Left kidney (tissue), 1 donor: ENCODE measurements at regions not wholly inside any gene's neighbourhood (a gene's known extent, or its start where the extent isn't known, plus 50 kb on each side); places are given as distances from the start of the nearest gene placed in this dataset.
"Not testable (repeated sequence)": the region's sequence is repeated elsewhere in the genome, so short reads cannot be mapped to it uniquely, and the experiment has no call there.

Source experiments
- DNase-seq: peaks from one replicate; pipeline ENCODE4 v3.0.0-alpha.2; 2013

DNA sequence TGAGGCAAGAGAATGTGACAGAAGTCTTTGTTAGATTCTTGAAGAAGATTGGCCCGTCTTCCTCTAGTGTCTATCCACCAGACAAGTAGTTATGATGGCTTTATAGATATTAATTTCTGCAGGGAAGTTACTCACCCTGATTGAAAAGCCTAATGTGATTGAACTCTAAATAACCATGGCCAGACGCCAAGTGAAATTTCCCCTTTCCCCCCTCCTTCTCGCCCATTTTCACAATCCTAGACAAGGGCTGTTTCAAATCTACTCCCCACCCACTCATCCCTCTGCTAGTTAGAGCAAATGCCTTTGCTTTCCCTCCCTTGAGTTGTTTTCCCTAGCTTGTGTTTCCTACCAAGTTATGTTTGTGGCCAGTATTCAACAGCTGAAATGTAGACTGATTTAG lies 182.5 kb downstream of the TMEM167A start:
- no peak for DNase-seq

DNA sequence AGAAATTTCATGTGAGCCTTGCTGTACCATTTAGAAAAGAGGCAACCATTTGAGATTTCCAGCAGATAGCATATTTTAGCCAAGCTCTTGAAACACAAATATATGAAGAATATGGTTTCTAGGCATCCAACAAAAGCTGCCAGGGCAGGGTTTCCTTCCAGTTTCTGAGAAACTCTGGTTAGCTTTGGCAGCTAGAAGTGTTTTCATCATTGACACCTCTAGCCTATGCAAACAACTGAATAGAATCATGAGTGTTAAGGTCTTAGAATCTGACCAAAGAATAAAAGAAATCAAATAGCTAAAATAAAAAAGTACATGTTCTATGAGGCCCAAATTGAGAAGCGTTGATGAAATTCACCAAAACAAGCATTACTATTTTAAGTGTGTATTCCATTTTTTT lies 188.1 kb downstream of the TMEM167A start:
- no peak for DNase-seq

DNA sequence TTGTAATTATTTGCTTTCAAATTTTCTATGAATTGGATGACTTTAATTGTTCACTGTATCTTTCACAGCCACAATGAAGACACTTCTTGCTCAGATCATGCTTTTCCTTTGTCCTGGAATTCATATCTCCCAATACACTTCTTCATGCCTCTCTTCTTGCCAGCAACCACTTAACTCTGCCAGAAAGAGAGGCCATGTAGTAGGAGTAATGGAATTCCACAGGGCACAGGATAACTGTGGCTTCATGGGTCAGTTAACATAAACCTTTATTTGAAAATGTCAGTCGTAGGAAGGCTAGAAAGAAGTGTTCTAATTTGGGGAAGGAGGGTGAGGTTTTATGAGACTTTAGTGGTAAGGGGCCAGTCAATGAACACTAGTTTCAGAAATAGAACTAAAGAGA lies 190.3 kb downstream of the TMEM167A start:
- DNase-seq, result no peak

DNA sequence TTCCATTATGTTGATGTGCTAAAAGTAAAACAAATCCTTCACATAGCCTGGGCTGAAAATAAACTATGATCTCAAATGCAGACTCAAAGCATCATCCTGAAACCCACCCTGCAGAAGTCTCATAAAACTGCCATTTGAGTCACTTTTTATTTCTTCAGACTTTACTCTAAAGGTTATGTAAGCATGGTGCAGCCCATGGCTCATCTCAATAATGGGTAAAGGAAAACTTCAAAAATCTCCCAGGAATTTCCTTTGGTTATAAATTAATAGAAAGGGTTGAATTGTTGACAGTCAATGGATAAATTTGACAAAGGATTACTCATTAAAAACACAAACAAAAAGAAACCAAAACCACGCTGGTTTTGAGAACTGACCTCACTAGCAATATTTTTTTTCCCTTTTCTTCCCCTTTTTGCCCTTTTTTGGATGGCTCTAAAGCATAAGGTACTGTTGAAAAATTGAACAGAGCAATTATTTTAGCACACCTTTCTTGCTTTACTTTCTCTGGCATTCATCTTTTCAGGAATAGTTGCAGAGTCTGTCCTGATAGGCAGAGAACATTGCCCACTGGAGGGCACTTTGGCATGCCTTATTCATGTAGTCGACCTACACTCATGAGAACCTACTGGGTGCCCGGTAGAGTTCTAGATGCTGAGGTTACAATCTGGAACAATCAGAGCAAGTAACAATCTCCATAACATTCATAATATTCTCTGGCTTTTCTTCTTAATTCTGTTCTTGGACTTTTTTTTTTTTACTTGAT lies 191.4 kb downstream of the TMEM167A start:
- peak; percentile 60 for DNase-seq

DNA sequence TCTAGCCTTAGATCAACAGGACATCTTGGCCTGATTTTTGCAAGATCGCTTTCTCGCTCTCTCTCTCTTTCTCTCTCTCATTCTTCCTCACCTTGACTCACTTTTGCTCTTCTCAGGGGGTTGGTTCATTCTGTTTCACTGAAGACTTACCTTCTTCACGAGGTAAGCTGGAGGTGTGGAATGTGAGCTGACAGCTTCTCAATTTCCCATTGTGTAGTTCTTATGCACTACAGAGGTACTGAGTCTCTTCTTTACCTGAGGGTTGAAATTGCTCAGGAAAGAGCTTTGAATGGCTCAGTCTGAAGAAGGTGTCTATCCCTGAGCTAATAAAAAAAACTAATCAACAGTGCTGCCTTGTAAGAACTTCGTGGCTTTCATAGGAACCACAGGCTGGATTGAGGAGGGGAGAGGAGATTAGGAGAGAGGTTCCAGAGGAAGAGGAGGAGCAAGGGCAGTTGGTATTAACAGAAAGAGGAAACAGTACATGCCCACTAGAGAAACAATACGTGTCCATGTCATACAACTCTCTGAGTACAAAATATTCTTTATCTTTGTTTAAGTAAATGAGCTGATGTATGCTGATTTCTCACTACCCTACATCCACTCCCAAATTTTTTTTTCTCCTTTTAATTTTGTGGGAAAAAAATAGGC lies 192.2 kb downstream of the TMEM167A start:
- DNase-seq, result no peak

DNA sequence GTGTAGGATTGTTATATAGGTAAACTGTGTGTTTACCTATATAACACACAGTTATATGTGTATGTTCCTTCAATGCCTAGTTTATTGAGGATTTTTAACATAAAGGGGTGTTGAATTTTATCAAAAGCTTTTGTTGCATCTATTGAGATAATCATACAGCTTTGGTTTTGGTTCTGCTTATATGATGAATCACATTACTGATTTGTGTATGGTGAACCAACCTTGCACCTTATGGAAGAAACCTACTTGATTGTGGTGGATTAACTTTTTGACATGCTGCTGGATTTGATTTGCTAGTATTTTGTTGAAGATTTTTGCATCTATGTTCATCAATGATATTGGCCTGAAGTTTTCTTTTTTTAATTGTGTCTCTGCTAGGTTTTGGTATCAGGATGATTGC lies 194.9 kb downstream of the TMEM167A start:
- no peak for DNase-seq

DNA sequence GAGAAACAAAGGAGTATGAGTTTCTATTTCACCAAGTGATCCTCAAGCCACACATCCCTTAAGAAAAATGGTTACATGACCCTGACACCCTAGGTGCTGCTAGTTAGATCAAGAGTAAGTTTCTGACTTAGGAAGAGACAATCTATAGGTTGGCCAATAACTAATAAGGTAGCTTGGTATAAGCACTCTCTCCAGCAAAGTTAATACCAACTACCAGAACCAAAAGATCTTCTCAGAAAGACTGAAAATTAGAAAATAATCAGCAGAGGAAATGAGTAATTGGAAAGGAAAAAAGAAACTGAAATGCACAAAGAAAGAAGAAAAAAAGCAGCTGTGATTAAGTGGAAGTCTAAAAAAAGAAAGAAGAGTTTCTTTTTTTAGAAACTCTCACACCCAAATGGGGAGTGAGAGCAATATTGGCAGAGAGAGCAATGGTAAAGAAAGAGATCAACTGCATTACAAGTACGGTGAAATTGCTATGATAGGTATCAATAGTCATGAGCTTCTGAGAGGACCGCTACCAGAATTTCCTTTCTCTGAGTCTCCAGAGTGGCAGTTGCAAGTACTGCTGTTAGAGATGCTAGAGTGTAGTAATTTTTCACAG lies 195.5 kb downstream of the TMEM167A start:
- DNase-seq, result no peak

DNA sequence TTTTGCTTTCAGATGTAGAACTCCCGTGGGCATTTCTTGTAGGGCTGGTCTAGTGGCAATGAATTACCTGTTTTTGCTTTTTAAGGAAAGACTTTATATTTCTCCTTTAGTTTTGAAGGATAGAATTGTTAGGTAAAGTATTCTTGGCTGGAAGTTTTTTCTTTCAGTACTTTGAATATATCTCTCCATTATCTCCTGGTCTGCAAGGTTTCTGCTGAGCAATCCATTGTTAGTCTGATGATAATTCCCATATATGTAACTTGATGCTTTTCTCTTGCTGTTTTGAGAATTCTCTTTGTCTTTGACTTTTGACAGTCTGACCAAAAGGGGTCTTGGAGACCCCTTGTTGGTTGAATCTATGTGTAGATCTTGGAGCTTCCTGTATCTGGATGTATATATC lies 198.1 kb downstream of the TMEM167A start:
- DNase-seq, result no peak

DNA sequence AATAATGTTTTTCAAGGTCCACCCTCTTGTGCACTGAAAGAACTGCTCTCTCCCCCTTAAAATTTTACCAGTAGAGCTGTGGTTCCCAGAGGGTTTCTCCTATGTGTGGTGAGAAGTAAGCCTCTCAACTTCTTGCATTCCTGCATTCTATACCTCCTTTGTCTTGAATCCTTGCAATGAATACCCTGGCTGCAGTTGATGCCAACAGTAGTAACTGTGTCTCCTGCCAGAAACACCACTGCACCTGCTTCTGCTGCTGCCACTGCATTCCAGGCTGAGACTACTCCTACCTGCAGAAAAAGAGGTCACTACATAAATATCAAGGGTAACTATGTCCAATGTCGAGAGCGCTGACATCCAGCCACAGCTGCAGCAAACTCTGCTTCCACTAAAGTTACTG lies 203.7 kb downstream of the TMEM167A start:
- DNase-seq, result no peak

DNA sequence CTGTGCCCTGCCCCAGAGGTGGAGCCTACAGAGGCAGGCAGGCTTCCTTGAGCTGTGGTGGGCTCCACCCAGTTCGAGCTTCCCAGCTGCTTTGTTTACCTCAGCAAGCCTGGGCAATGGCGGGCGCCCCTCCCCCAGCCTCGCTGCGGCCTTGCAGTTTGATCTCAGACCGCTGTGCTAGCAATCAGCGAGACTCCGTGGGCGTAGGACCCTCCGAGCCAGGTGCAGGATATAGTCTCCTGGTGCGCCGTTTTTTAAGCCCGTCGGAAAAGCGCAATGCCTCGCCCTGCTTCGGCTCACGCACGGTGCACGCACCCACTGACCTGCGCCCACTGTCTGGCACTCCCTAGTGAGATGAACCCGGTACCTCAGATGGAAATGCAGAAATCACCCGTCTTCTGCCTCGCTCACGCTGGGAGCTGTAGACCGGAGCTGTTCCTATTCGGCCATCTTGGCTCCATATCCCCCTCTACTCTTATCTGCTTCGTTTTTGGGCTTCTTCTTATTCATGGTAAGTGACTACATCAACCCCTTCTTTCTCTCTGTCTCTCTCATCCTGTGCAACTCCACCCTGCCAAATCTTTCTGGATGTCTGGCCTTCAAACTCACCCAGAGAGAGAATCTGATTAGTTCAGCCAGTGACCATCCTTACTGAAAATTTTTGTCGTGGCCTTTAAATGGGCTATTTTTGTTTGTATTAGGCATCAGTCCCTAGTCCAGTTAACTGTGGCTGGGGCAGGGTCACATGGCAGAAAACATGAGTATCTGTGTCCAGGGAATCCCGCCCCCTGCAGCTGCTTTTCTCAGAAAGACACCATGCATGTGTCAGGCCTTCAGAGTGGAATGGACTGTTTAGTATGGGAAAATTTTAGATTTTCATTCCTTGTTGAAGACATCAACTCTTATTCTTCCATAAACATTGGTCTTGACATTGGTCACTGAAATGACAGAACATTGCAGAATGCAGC lies 204.6 kb downstream of the TMEM167A start:
- not testable (repeated sequence) for DNase-seq

DNA sequence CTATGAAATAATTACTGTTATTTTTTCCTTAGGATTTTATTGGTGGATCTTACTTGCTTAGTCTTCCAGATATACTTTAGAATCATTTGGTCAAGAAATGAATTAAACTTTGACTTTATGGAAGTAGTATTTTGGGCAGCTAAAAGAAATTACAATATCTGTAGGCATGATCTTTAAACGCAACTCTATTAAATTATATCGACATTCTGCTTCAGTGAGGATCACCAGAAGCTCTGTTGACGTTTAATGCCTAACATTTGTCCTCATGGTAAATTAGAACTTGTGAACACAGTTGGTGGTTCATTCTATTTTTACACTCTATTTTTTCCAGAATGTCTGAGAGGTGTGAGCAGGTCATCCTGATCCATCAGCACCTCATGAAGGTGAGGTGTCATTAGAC lies 211.6 kb downstream of the TMEM167A start:
- DNase-seq, result no peak

DNA sequence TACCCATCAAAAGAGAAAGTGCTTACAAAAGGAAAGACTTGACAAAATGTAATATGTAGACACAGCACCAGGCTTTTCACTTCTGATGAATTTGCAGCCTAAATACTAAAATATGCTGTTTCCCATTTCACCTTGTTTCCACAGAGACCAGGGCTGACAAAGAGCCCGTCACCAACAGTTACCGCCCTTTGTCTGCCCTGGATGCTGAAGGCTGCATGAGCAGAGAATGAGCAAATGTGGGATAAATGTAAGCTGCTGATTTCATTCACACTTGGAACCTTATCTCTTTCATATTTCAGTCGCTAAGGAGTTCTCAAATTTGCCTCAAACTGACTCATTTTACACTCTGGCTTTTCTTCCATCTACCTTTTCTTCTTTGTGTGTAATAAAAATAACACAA lies 213.9 kb downstream of the TMEM167A start:
- DNase-seq, result no peak

DNA sequence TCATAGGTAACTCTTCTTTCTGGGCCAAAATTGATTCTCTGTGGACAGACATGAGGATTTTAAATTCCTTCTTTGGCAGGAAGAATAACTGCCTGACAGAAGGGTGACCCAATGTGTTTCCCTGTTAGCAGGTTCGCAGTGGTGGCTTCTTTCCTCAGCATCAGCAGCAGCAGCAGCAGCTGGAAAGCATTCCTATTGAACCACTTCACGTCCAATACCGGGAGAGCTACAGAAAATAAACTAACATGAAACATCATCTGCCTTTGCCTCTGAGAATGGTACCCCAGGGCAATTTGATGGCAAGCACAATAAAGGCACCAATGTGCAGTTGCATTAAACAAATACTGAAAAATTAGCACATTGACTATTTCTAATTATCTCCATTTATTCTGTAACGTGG lies 214.5 kb downstream of the TMEM167A start:
- DNase-seq, result no peak

DNA sequence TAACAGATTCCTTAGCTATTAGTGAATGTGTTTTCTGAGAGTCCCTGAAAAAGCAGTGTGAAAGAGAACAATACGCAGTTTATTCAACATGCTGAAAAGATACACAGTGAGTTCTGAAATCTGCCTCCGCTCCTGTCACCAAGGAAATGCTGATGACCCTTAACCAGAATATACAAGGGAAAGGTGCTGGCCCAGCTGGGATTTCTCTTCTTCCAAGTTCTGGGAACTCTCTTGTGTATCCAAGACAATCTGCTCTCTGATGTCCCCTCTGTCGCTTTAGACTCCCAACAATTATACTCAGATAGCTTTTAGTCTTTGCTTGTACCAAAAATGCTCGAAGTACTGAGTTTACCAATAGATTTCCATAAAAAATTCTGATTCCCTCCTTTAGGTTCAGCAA lies 214.9 kb downstream of the TMEM167A start:
- no peak for DNase-seq

DNA sequence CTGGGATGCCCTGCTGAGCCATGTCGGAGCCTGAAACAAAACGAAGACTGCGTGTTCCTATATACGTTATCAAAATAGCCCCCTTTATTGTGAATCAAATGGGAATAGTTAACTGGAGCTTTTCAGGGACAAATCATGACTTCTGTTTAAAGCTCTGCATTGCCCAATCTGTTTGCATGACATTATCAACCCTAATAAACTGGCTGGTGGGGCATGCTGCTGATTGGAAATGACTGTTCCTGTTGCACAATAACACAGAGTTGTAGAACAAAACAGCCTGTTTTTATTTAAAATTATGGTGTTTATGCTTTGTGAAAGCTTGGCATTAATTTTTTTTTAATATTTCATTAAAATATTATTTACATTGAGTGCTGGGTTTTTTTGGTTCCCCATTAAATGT lies 215.5 kb downstream of the TMEM167A start:
- DNase-seq, result no peak

DNA sequence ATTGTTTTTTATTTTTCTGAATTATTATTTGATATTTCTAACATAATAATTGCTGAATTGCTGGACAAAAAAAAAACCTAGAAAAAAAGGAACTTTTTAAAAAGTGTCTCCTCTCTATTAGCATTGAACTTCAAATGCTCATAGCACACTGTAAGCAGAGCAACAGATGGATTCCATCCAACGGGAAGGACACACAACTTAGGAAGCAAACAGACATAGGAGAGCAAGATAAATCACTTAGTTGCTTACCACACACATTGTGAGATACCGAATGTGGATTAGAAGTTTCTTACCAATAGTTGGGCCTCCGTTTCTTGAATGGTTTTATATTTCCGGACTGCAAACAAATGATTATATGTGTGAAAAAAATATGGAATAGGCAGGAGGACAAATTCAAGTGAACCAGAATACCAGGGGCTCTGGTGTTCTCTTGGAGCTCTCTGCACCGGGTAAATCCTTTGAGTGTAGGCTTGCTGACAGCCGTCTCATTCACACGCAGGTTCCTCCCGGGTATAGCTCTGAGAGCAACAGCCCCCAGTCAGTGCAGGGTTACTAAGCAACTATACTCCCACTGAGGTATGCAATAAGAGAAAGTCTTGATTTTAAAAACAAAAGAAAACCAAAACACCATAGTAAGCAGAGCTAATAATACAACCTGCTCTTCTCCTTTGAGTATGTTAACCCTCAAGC lies 217.6 kb downstream of the TMEM167A start:
- DNase-seq, result peak; percentile 53

DNA sequence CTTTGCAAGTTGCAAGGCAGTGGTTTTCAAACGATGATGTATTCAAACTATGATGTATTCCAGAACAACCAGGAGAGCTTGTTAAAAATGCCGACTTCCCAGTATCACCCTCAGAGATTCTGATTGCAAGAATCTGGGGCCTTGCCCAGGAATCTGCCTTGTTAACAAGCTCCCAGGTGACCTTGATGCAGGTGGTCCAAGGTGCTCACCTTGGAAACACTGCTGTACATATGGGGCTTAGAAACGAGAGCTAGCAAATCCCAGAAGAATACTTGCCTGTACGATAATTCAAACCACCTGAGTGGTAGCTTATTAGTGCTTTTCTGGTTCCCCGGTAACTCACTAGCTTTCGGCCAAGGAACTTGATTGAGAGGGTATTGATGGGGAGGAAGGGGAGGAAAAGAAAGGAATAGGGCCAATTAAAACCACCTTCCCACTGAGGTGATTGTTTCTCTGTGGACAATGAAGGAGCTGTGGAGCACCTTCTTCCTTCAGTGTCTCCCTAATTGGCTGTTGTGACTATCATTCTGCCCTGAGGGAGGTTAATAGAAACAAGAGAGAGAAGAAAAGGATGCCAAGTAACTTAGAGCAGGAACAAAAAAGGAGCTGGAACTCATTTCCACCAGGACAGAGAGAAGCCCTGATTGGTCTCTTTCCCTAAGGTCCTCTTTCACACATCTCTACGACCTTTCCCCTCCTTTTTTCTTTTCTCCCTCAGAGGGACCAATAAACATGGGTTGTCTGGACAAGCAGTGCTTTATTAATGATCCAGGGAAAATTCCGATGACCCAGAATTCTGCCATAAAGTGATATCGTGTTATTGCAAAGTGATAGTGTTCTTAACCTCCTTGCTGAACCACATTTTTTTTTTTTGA lies 218.8 kb downstream of the TMEM167A start:
- DNase-seq, result no peak

DNA sequence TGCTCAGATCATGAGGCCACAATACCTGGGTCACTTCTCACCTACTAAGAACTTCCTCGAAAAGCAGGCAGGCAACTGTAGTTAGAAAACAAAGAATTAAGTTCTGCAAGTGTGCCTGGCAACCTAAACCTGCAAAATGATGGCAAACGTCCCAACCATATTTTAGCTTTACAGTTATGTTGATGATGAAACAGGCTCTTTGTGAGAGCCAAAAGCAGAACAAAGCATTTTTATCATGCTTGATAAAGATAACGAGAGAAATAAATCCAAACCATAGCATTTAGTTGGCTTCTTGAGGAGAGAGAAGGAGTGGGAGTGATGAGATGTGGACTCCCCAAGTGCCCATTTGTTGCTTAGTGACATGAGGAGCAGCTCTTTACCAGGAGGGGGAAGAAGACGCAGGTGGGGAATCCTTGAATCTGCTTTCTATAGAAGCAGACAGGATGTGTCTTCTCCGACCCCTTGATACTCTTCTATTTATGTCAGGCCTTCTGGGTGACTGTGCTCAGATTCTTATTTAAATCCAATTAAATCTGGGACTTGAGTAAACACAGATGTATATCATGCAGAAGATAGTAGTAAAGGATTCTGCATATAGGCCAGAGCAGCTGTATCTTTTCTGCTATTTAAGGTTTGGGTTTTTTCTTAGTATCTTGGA lies 221.2 kb downstream of the TMEM167A start:
- DNase-seq, result peak; percentile 34

DNA sequence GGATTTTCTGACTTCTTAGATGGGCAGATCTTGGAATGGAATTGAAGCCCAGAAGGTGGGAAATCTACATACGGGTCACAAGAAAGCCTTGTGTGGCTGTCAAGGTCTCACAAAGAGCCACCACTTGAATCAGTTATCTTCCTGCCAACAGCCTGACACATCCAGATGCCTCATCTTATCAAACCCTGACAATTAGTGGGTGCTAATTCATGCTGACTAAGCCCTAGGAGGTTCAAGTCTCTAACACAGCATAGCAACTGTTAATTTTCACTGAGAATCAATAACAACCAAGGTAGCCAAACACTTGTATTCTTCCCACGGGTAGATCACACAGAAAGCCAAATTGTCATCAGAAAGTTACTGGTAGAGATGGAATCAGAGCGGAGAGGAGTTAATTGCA lies 222.2 kb downstream of the TMEM167A start:
- DNase-seq, result no peak

DNA sequence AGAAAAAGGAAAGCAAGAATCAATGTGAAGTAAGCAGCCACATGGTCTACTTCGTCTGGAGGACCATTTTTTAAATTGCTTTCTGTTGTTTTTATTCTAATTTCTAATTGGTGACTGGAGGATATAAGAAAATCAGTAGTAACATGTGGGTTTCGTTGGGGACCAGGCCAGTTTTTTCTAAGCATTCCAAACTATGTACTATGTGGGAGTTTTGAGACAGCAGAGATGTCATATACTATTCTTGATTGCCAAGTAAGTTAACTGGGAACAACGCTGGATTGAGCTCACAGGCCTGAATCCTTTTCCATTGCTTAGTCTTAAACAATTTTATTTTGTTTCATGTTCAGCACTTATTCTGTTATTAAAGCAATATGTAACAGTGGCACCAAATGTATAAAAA lies 225.7 kb downstream of the TMEM167A start:
- DNase-seq, result no peak
